CD4-positive, alpha-beta T cell (primary cell): ENCODE measurements at regions not wholly inside any gene's neighbourhood (a gene's known extent, or its start where the extent isn't known, plus 50 kb on each side); places are given as distances from the start of the nearest gene placed in this dataset.

Experiments used
- ATAC-seq: fragments of 200-7000 bp; cut with Tn5 transposase; one replicate; pipeline ENCODE4 v1.10.0; 2022; ENCODE audit warnings: mild to moderate bottlenecking; ENCODE audit not compliant: poor library complexity
- CTCF ChIA-PET: fragments of 350-600 bp; sonication (Branson Sonifier 250); formaldehyde crosslinking; loops from one replicate; lab custom pipeline; 2021; ENCODE audit warnings: antibody characterized with exemption, inconsistent platforms; lab: Charles Lee
- POLR2A ChIA-PET: fragments of 350-600 bp; sonication (Branson Sonifier 250); formaldehyde crosslinking; loops from one replicate; lab custom pipeline; 2021; ENCODE audit warnings: antibody characterized with exemption, inconsistent platforms; lab: Charles Lee
- DNase-seq, 14 experiments: peaks; one replicate each; pipeline ENCODE4 v3.0.0-alpha.2; 2013 to 2020; ENCODE audit warnings: mixed read lengths in 2 of 14
- H3K27ac ChIP-seq, 2 donors: one replicate each; pipeline versions ENCODE4 v1.5.1 to v1.7.0; 2013; ENCODE audit warnings: low read length in 2 of 2, low read depth in 1 of 2, mild to moderate bottlenecking in 1 of 2
- H3K27me3 ChIP-seq, 2 experiments: 1 replicate in 1 of 2; 2 replicates in 1 of 2; pipeline versions ENCODE4 v1.6.1 to v1.7.0; 2013; ENCODE audit warnings: low read length in 2 of 2, control low read depth in 1 of 2, mild to moderate bottlenecking in 1 of 2, moderate library complexity in 1 of 2; ENCODE audit not compliant: insufficient read depth in 2 of 2, control insufficient read depth in 1 of 2
- H3K36me3 ChIP-seq: one replicate; pipeline ENCODE4 v1.6.1; 2013; ENCODE audit warnings: low read length, control low read depth; ENCODE audit not compliant: insufficient read depth
- H3K4me1 ChIP-seq: one replicate; pipeline ENCODE4 v1.6.1; 2013; ENCODE audit warnings: low read length, control low read depth; ENCODE audit not compliant: insufficient read depth
- H3K4me3 ChIP-seq: one replicate; pipeline ENCODE4 v1.5.1; 2013; ENCODE audit warnings: mild to moderate bottlenecking, low read length, moderate library complexity
- H3K9me3 ChIP-seq, 2 experiments: 1 replicate in 1 of 2; 2 replicates in 1 of 2; pipeline versions ENCODE4 v1.6.1 to v1.7.0; 2013; ENCODE audit warnings: low read length in 2 of 2, mild to moderate bottlenecking in 2 of 2, control low read depth in 1 of 2, moderate library complexity in 1 of 2; ENCODE audit not compliant: control insufficient read depth in 1 of 2, insufficient read depth in 1 of 2
- H3K27ac Mint-ChIP-seq: one replicate; pipeline ENCODE4 v1.8.0; 2020; ENCODE audit warnings: mixed read lengths
- H3K27me3 Mint-ChIP-seq: one replicate; pipeline ENCODE4 v1.8.0; 2021; ENCODE audit warnings: mixed read lengths
- H3K36me3 Mint-ChIP-seq: one replicate; pipeline ENCODE4 v1.8.0; 2021; ENCODE audit warnings: low read depth, mixed read lengths
- H3K4me1 Mint-ChIP-seq: one replicate; pipeline ENCODE4 v1.8.0; 2021; ENCODE audit warnings: low read depth, mixed read lengths
- H3K4me3 Mint-ChIP-seq: one replicate; pipeline ENCODE4 v1.8.0; 2020; ENCODE audit warnings: mild to moderate bottlenecking, mixed read lengths
- H3K9me3 Mint-ChIP-seq: one replicate; pipeline ENCODE4 v1.8.0; 2020; ENCODE audit warnings: mixed read lengths
- CTCF ChIP-seq: fragments of 200-600 bp; IDR thresholded peaks from one replicate; pipeline ENCODE4 v1.8.0; 2022; ENCODE audit warnings: antibody characterized with exemption, mild to moderate bottlenecking
- intact Hi-C, 2 experiments: fragments of 100-400 bp; cut with DNase I in 1 of 2; cut with micrococcal nuclease in 1 of 2; formaldehyde crosslinking; loops; one replicate each; pipeline versions ENCODE4 v1.15.1 to v1.9.0; 2023 to 2025; cut with DNase I, micrococcal nuclease

- intact Hi-C loops, result no loop called here
- H3K36me3 ChIP-seq, result no peaks in the 10 kb centered on the region
- TF ChIP-seq CTCF, result no peak
- DNase-seq (no peak), ATAC-seq (no peak)
- Mint-ChIP-seq H3K4me3 (no peak overlapping the region), H3K27me3 (no peaks in the 10 kb centered on the region), H3K9me3 (no peaks in the 10 kb centered on the region), H3K4me1 (peaks cover 12% of the 10 kb centered on the region), H3K36me3 (no peaks in the 10 kb centered on the region), H3K27ac (no peak overlapping the region)
- H3K9me3 ChIP-seq, result peaks cover 0 to 10% of the 10 kb centered on the region in 2 experiments
- CTCF ChIA-PET, result no interaction called here
- H3K27me3 ChIP-seq, result no peaks in the 10 kb centered on the region
- H3K27ac ChIP-seq, result no peak overlapping the region
- H3K4me1 ChIP-seq, result no peaks in the 10 kb centered on the region
- POLR2A ChIA-PET, result no interaction called here
- H3K4me3 ChIP-seq, result no peak overlapping the region
Measured at GRCh38 chr14:98385851-98386250, 886.1 kb downstream of the BCL11B start.

- no peaks in the 10 kb centered on the region for H3K27me3 Mint-ChIP-seq
- H3K27me3 ChIP-seq, result no peaks in the 10 kb centered on the region
- H3K9me3 ChIP-seq, result peaks cover 0 to 5% of the 10 kb centered on the region in 2 experiments
- no peak overlapping the region for H3K4me3 Mint-ChIP-seq
- POLR2A ChIA-PET, result no interaction called here
- TF ChIP-seq CTCF, result no peak
- H3K36me3 ChIP-seq, result no peaks in the 10 kb centered on the region
- no peaks in the 10 kb centered on the region for H3K36me3 Mint-ChIP-seq
- DNase-seq, result no peak
- no peak overlapping the region for H3K4me3 ChIP-seq
- intact Hi-C loops, result no loop called here
- no peak overlapping the region for H3K27ac Mint-ChIP-seq
- H3K4me1 ChIP-seq, result no peaks in the 10 kb centered on the region
- H3K27ac ChIP-seq, result no peak overlapping the region
- ATAC-seq, result no peak
- H3K9me3 Mint-ChIP-seq, result no peaks in the 10 kb centered on the region
- peaks cover 12% of the 10 kb centered on the region for H3K4me1 Mint-ChIP-seq
- CTCF ChIA-PET, result no interaction called here
Measured at GRCh38 chr14:98391061-98391460, 880.9 kb downstream of the BCL11B start.

GRCh38 chr14:98393527-98393926, 878.5 kb downstream of the BCL11B start:
- no peaks in the 10 kb centered on the region for H3K4me1 ChIP-seq
- H3K27ac ChIP-seq, result no peak overlapping the region
- CTCF ChIA-PET, result no interaction called here
- no peaks in the 10 kb centered on the region for H3K36me3 ChIP-seq
- H3K4me1 Mint-ChIP-seq, result peaks cover 12% of the 10 kb centered on the region
- no peaks in the 10 kb centered on the region for H3K9me3 Mint-ChIP-seq
- H3K27me3 ChIP-seq, result no peaks in the 10 kb centered on the region
- H3K4me3 Mint-ChIP-seq, result no peak overlapping the region
- no peaks in the 10 kb centered on the region for H3K27me3 Mint-ChIP-seq
- no peak overlapping the region for H3K4me3 ChIP-seq
- peaks cover 0 to 5% of the 10 kb centered on the region in 2 experiments for H3K9me3 ChIP-seq
- ATAC-seq (no peak), DNase-seq (no peak)
- no peak overlapping the region for H3K27ac Mint-ChIP-seq
- H3K36me3 Mint-ChIP-seq, result no peaks in the 10 kb centered on the region
- intact Hi-C loops, result no loop called here
- POLR2A ChIA-PET, result interaction anchor here (1.2 kb wide), 1 partner anchor 256 kb away, joined by 3 read pairs; no protein-coding TSS in a partner anchor
- TF ChIP-seq CTCF, result no peak
